ENCODE measurements at regions not wholly inside any gene's neighbourhood (a gene's known extent, or its start where the extent isn't known, plus 50 kb on each side); places are given as distances from the start of the nearest gene placed in this dataset.

GRCh38 chr7:145919712-145920111 lies 196.9 kb upstream of the CNTNAP2 start:
- no peak overlapping the region for H3K4me3 ChIP-seq (ENCODE audit: low read depth, low read length)
- H3K36me3 ChIP-seq (ENCODE audit: control insufficient read depth, insufficient read depth, low read length): no peaks in the 10 kb centered on the region
- no peaks in the 10 kb centered on the region for H3K9me3 ChIP-seq (ENCODE audit: control insufficient read depth, insufficient read depth, low read length)
- no peaks in the 10 kb centered on the region for H3K4me1 ChIP-seq (ENCODE audit: control insufficient read depth, insufficient read depth, low read length)
- H3K9ac ChIP-seq (ENCODE audit: low read depth, low read length): no peak overlapping the region
- no peaks in the 10 kb centered on the region for H3K27me3 ChIP-seq (ENCODE audit: control insufficient read depth, insufficient read depth, low read length)
- H3K27ac ChIP-seq (ENCODE audit: low read depth, low read length): no peak overlapping the region

- Histone ChIP-seq H3K4me3 (ENCODE audit: low read depth, low read length) (no peak overlapping the region), H3K36me3 (ENCODE audit: control insufficient read depth, insufficient read depth, low read length) (no peaks in the 10 kb centered on the region), H3K27ac (ENCODE audit: low read depth, low read length) (no peak overlapping the region), H3K9ac (ENCODE audit: low read depth, low read length) (no peak overlapping the region), H3K27me3 (ENCODE audit: control insufficient read depth, insufficient read depth, low read length) (no peaks in the 10 kb centered on the region), H3K9me3 (ENCODE audit: control insufficient read depth, insufficient read depth, low read length) (no peaks in the 10 kb centered on the region), H3K4me1 (ENCODE audit: control insufficient read depth, insufficient read depth, low read length) (no peaks in the 10 kb centered on the region)
Measured at GRCh38 chr7:145916776-145917175, 199.8 kb upstream of the CNTNAP2 start.

- Histone ChIP-seq H3K9me3 (ENCODE audit: control insufficient read depth, insufficient read depth, low read length) (no peaks in the 10 kb centered on the region), H3K27ac (ENCODE audit: low read depth, low read length) (no peak overlapping the region), H3K36me3 (ENCODE audit: control insufficient read depth, insufficient read depth, low read length) (no peaks in the 10 kb centered on the region), H3K27me3 (ENCODE audit: control insufficient read depth, insufficient read depth, low read length) (no peaks in the 10 kb centered on the region), H3K4me1 (ENCODE audit: control insufficient read depth, insufficient read depth, low read length) (no peaks in the 10 kb centered on the region), H3K9ac (ENCODE audit: low read depth, low read length) (no peak overlapping the region), H3K4me3 (ENCODE audit: low read depth, low read length) (no peak overlapping the region)
Measured at GRCh38 chr7:145915679-145916078, 200.9 kb upstream of the CNTNAP2 start.

- Histone ChIP-seq H3K27me3 (ENCODE audit: control insufficient read depth, insufficient read depth, low read length) (no peaks in the 10 kb centered on the region), H3K9ac (ENCODE audit: low read depth, low read length) (no peak overlapping the region), H3K9me3 (ENCODE audit: control insufficient read depth, insufficient read depth, low read length) (no peaks in the 10 kb centered on the region), H3K36me3 (ENCODE audit: control insufficient read depth, insufficient read depth, low read length) (no peaks in the 10 kb centered on the region), H3K4me1 (ENCODE audit: control insufficient read depth, insufficient read depth, low read length) (no peaks in the 10 kb centered on the region), H3K27ac (ENCODE audit: low read depth, low read length) (no peak overlapping the region), H3K4me3 (ENCODE audit: low read depth, low read length) (no peak overlapping the region)
Measured at GRCh38 chr7:145909991-145910513, 206.5 kb upstream of the CNTNAP2 start.

- Histone ChIP-seq H3K9ac (ENCODE audit: low read depth, low read length) (no peak overlapping the region), H3K4me3 (ENCODE audit: low read depth, low read length) (no peak overlapping the region), H3K27me3 (ENCODE audit: control insufficient read depth, insufficient read depth, low read length) (no peaks in the 10 kb centered on the region), H3K27ac (ENCODE audit: low read depth, low read length) (no peak overlapping the region), H3K4me1 (ENCODE audit: control insufficient read depth, insufficient read depth, low read length) (peaks cover 4% of the 10 kb centered on the region; the same call in 1 of the 2 replicates), H3K36me3 (ENCODE audit: control insufficient read depth, insufficient read depth, low read length) (no peaks in the 10 kb centered on the region), H3K9me3 (ENCODE audit: control insufficient read depth, insufficient read depth, low read length) (no peaks in the 10 kb centered on the region)
Measured at GRCh38 chr7:145903658-145904057, 212.9 kb upstream of the CNTNAP2 start.

- Histone ChIP-seq H3K27ac (ENCODE audit: low read depth, low read length) (no peak overlapping the region), H3K4me3 (ENCODE audit: low read depth, low read length) (no peak overlapping the region), H3K9ac (ENCODE audit: low read depth, low read length) (no peak overlapping the region), H3K27me3 (ENCODE audit: control insufficient read depth, insufficient read depth, low read length) (no peaks in the 10 kb centered on the region), H3K36me3 (ENCODE audit: control insufficient read depth, insufficient read depth, low read length) (no peaks in the 10 kb centered on the region), H3K4me1 (ENCODE audit: control insufficient read depth, insufficient read depth, low read length) (peaks cover 4% of the 10 kb centered on the region; the same call in 1 of the 2 replicates), H3K9me3 (ENCODE audit: control insufficient read depth, insufficient read depth, low read length) (no peaks in the 10 kb centered on the region)
Measured at GRCh38 chr7:145902123-145902522, 214.5 kb upstream of the CNTNAP2 start.

- Histone ChIP-seq H3K9ac (ENCODE audit: low read depth, low read length) (no peak overlapping the region), H3K4me1 (ENCODE audit: control insufficient read depth, insufficient read depth, low read length) (peaks cover 4% of the 10 kb centered on the region; the same call in 1 of the 2 replicates), H3K36me3 (ENCODE audit: control insufficient read depth, insufficient read depth, low read length) (no peaks in the 10 kb centered on the region), H3K27me3 (ENCODE audit: control insufficient read depth, insufficient read depth, low read length) (no peaks in the 10 kb centered on the region), H3K4me3 (ENCODE audit: low read depth, low read length) (no peak overlapping the region), H3K9me3 (ENCODE audit: control insufficient read depth, insufficient read depth, low read length) (no peaks in the 10 kb centered on the region), H3K27ac (ENCODE audit: low read depth, low read length) (no peak overlapping the region)
Measured at GRCh38 chr7:145899938-145900337, 216.7 kb upstream of the CNTNAP2 start.

GRCh38 chr7:145893925-145894535 lies 222.6 kb upstream of the CNTNAP2 start:
- Histone ChIP-seq H3K9me3 (ENCODE audit: control insufficient read depth, insufficient read depth, low read length) (no peaks in the 10 kb centered on the region), H3K4me1 (ENCODE audit: control insufficient read depth, insufficient read depth, low read length) (no peaks in the 10 kb centered on the region), H3K27me3 (ENCODE audit: control insufficient read depth, insufficient read depth, low read length) (no peaks in the 10 kb centered on the region), H3K4me3 (ENCODE audit: low read depth, low read length) (no peak overlapping the region), H3K9ac (ENCODE audit: low read depth, low read length) (no peak overlapping the region), H3K27ac (ENCODE audit: low read depth, low read length) (no peak overlapping the region), H3K36me3 (ENCODE audit: control insufficient read depth, insufficient read depth, low read length) (no peaks in the 10 kb centered on the region)

- no peaks in the 10 kb centered on the region for H3K36me3 ChIP-seq (ENCODE audit: control insufficient read depth, insufficient read depth, low read length)
- no peak overlapping the region for H3K27ac ChIP-seq (ENCODE audit: low read depth, low read length)
- no peak overlapping the region for H3K9ac ChIP-seq (ENCODE audit: low read depth, low read length)
- H3K9me3 ChIP-seq (ENCODE audit: control insufficient read depth, insufficient read depth, low read length): no peaks in the 10 kb centered on the region
- no peak overlapping the region for H3K4me3 ChIP-seq (ENCODE audit: low read depth, low read length)
- no peaks in the 10 kb centered on the region for H3K27me3 ChIP-seq (ENCODE audit: control insufficient read depth, insufficient read depth, low read length)
- H3K4me1 ChIP-seq (ENCODE audit: control insufficient read depth, insufficient read depth, low read length): no peaks in the 10 kb centered on the region
Measured at GRCh38 chr7:145884716-145885514, 231.7 kb upstream of the CNTNAP2 start.

GRCh38 chr7:145876376-145876775 lies 240.2 kb upstream of the CNTNAP2 start:
- no peak overlapping the region for H3K9ac ChIP-seq (ENCODE audit: low read depth, low read length)
- no peak overlapping the region for H3K27ac ChIP-seq (ENCODE audit: low read depth, low read length)
- H3K4me3 ChIP-seq (ENCODE audit: low read depth, low read length): no peak overlapping the region
- no peaks in the 10 kb centered on the region for H3K9me3 ChIP-seq (ENCODE audit: control insufficient read depth, insufficient read depth, low read length)
- no peaks in the 10 kb centered on the region for H3K4me1 ChIP-seq (ENCODE audit: control insufficient read depth, insufficient read depth, low read length)
- no peaks in the 10 kb centered on the region for H3K36me3 ChIP-seq (ENCODE audit: control insufficient read depth, insufficient read depth, low read length)
- no peaks in the 10 kb centered on the region for H3K27me3 ChIP-seq (ENCODE audit: control insufficient read depth, insufficient read depth, low read length)

GRCh38 chr7:145875267-145875666 lies 241.3 kb upstream of the CNTNAP2 start:
- Histone ChIP-seq H3K4me3 (ENCODE audit: low read depth, low read length) (no peak overlapping the region), H3K27ac (ENCODE audit: low read depth, low read length) (no peak overlapping the region), H3K36me3 (ENCODE audit: control insufficient read depth, insufficient read depth, low read length) (no peaks in the 10 kb centered on the region), H3K9ac (ENCODE audit: low read depth, low read length) (no peak overlapping the region), H3K27me3 (ENCODE audit: control insufficient read depth, insufficient read depth, low read length) (no peaks in the 10 kb centered on the region), H3K9me3 (ENCODE audit: control insufficient read depth, insufficient read depth, low read length) (no peaks in the 10 kb centered on the region), H3K4me1 (ENCODE audit: control insufficient read depth, insufficient read depth, low read length) (no peaks in the 10 kb centered on the region)
